ENCODE measurements at regions not wholly inside any gene's neighbourhood (a gene's known extent, or its start where the extent isn't known, plus 50 kb on each side); places are given as distances from the start of the nearest gene placed in this dataset.
"Not testable (repeated sequence)": the region's sequence is repeated elsewhere in the genome, so short reads cannot be mapped to it uniquely, and the experiment has no call there.

GRCh38 chr10:65408401-65408800, 1517.4 kb upstream of the LRRTM3 start:
- Histone ChIP-seq H3K9me3 (no peaks in the 10 kb centered on the region), H3K27ac (no peak overlapping the region), H3K4me1 (ENCODE audit: control insufficient read depth in 1 of 2, insufficient read depth in 1 of 2, low read depth in 1 of 2, low read length in 1 of 2) (no peaks in the 10 kb centered on the region), H3K36me3 (no peaks in the 10 kb centered on the region), H3K4me3 (ENCODE audit: low read depth in 1 of 2, low read length in 1 of 2) (no peak overlapping the region), H3K27me3 (no peaks in the 10 kb centered on the region)
- no peak for TF ChIP-seq CTCF (IDR thresholded peaks at IDR 0.05)

GRCh38 chr10:65413001-65413400, 1512.8 kb upstream of the LRRTM3 start:
- H3K4me3 ChIP-seq (ENCODE audit: low read depth in 1 of 2, low read length in 1 of 2), result no peak overlapping the region
- TF ChIP-seq CTCF (IDR thresholded peaks at IDR 0.05), result no peak
- no peaks in the 10 kb centered on the region for H3K27me3 ChIP-seq
- no peaks in the 10 kb centered on the region for H3K9me3 ChIP-seq
- no peak overlapping the region for H3K27ac ChIP-seq
- no peaks in the 10 kb centered on the region for H3K4me1 ChIP-seq (ENCODE audit: control insufficient read depth in 1 of 2, insufficient read depth in 1 of 2, low read depth in 1 of 2, low read length in 1 of 2)
- H3K36me3 ChIP-seq, result no peaks in the 10 kb centered on the region

GRCh38 chr10:65415318-65415717, 1510.5 kb upstream of the LRRTM3 start:
- H3K9me3 ChIP-seq, result no peaks in the 10 kb centered on the region
- no peak overlapping the region for H3K4me3 ChIP-seq (ENCODE audit: low read depth in 1 of 2, low read length in 1 of 2)
- TF ChIP-seq CTCF (IDR thresholded peaks at IDR 0.05), result no peak
- no peaks in the 10 kb centered on the region for H3K36me3 ChIP-seq
- H3K27ac ChIP-seq, result no peak overlapping the region
- H3K27me3 ChIP-seq, result no peaks in the 10 kb centered on the region
- no peaks in the 10 kb centered on the region for H3K4me1 ChIP-seq (ENCODE audit: control insufficient read depth in 1 of 2, insufficient read depth in 1 of 2, low read depth in 1 of 2, low read length in 1 of 2)

- Histone ChIP-seq H3K9me3 (no peaks in the 10 kb centered on the region), H3K27me3 (no peaks in the 10 kb centered on the region), H3K4me3 (ENCODE audit: low read depth in 1 of 2, low read length in 1 of 2) (no peak overlapping the region), H3K27ac (no peak overlapping the region), H3K4me1 (ENCODE audit: control insufficient read depth in 1 of 2, insufficient read depth in 1 of 2, low read depth in 1 of 2, low read length in 1 of 2) (no peaks in the 10 kb centered on the region), H3K36me3 (no peaks in the 10 kb centered on the region)
- no peak for TF ChIP-seq CTCF (IDR thresholded peaks at IDR 0.05)
These were observed 1509.7 kb upstream of the LRRTM3 start for GRCh38 chr10:65416094-65416493.

- H3K27me3 ChIP-seq, result no peaks in the 10 kb centered on the region
- H3K36me3 ChIP-seq, result no peaks in the 10 kb centered on the region
- H3K4me1 ChIP-seq (ENCODE audit: control insufficient read depth in 1 of 2, insufficient read depth in 1 of 2, low read depth in 1 of 2, low read length in 1 of 2), result no peaks in the 10 kb centered on the region
- no peak overlapping the region for H3K4me3 ChIP-seq (ENCODE audit: low read depth in 1 of 2, low read length in 1 of 2)
- no peak for TF ChIP-seq CTCF (IDR thresholded peaks at IDR 0.05)
- H3K9me3 ChIP-seq, result no peaks in the 10 kb centered on the region
- no peak overlapping the region for H3K27ac ChIP-seq
These were observed 1506.2 kb upstream of the LRRTM3 start for GRCh38 chr10:65419629-65420028.

- no peaks in the 10 kb centered on the region for H3K9me3 ChIP-seq
- no peak for TF ChIP-seq CTCF (IDR thresholded peaks at IDR 0.05)
- no peaks in the 10 kb centered on the region for H3K4me1 ChIP-seq (ENCODE audit: control insufficient read depth in 1 of 2, insufficient read depth in 1 of 2, low read depth in 1 of 2, low read length in 1 of 2)
- no peak overlapping the region for H3K4me3 ChIP-seq (ENCODE audit: low read depth in 1 of 2, low read length in 1 of 2)
- no peak overlapping the region for H3K27ac ChIP-seq
- H3K36me3 ChIP-seq, result no peaks in the 10 kb centered on the region
- H3K27me3 ChIP-seq, result no peaks in the 10 kb centered on the region
These were observed 1502.8 kb upstream of the LRRTM3 start for GRCh38 chr10:65423043-65423442.

- not testable (repeated sequence) for H3K27ac ChIP-seq; H3K4me1 ChIP-seq (ENCODE audit: control insufficient read depth in 1 of 2, insufficient read depth in 1 of 2, low read depth in 1 of 2, low read length in 1 of 2); H3K9me3 ChIP-seq; H3K27me3 ChIP-seq; H3K4me3 ChIP-seq (ENCODE audit: low read depth in 1 of 2, low read length in 1 of 2); H3K36me3 ChIP-seq
These were observed 1496.5 kb upstream of the LRRTM3 start for GRCh38 chr10:65429381-65429780.
